Kidney (tissue), 13 donors: ENCODE measurements at regions not wholly inside any gene's neighbourhood (a gene's known extent, or its start where the extent isn't known, plus 50 kb on each side); places are given as distances from the start of the nearest gene placed in this dataset.

ENCODE experiments used
- DNase-seq, 5 donors: peaks; one replicate each; pipeline ENCODE4 v3.0.0-alpha.2; 2013 to 2020
- FAIRE-seq: peaks from 2 replicates; lab custom pipeline; 2012; peaks lifted over from hg19 to GRCh38; lab: Jason Lieb, UNC
- H3K27ac ChIP-seq, 2 donors: one replicate each; pipeline ENCODE4 v1.7.0; 2013; ENCODE audit warnings: low read depth in 2 of 2, low read length in 2 of 2, inconsistent platforms in 1 of 2
- H3K27me3 ChIP-seq: one replicate; pipeline ENCODE4 v1.7.1; 2013; ENCODE audit warnings: low read length, inconsistent platforms; ENCODE audit not compliant: control insufficient read depth, insufficient read depth
- H3K36me3 ChIP-seq, 3 donors: one replicate each; pipeline versions ENCODE4 v1.7.0 to v1.7.1; 2013; ENCODE audit warnings: low read length in 3 of 3, control low read depth in 1 of 3, inconsistent platforms in 1 of 3; ENCODE audit not compliant: insufficient read depth in 3 of 3, control insufficient read depth in 2 of 3
- H3K4me1 ChIP-seq, 3 donors: one replicate each; pipeline versions ENCODE4 v1.7.0 to v1.7.1; 2013; ENCODE audit warnings: low read length in 3 of 3, inconsistent platforms in 1 of 3, low read depth in 1 of 3; ENCODE audit not compliant: control insufficient read depth in 2 of 3, insufficient read depth in 2 of 3
- H3K4me3 ChIP-seq, 3 donors: one replicate each; pipeline versions ENCODE4 v1.7.0 to v1.8.1; 2013; ENCODE audit warnings: low read length in 3 of 3, control low read depth in 1 of 3, inconsistent platforms in 1 of 3
- H3K9ac ChIP-seq, 3 donors: one replicate each; pipeline versions ENCODE4 v1.7.0 to v1.7.1; 2013; ENCODE audit warnings: low read length in 3 of 3, control low read depth in 1 of 3, inconsistent platforms in 1 of 3
- H3K9me3 ChIP-seq, 3 donors: one replicate each; pipeline versions ENCODE4 v1.7.0 to v1.7.1; 2013; ENCODE audit warnings: low read length in 3 of 3, control low read depth in 1 of 3, inconsistent platforms in 1 of 3; ENCODE audit not compliant: control insufficient read depth in 2 of 3, insufficient read depth in 1 of 3
- intact Hi-C: fragments of 100-400 bp; cut with DNase I; formaldehyde crosslinking; loops from one replicate; pipeline ENCODE4 v1.11.1; 2022
- TF ChIP-seq, protein P1 (sequence below): IDR thresholded peaks from 3 replicates; pipeline ENCODE4 v1.5.1; 2012; ENCODE audit warnings: mild to moderate bottlenecking, moderate library complexity, borderline replicate concordance; ENCODE audit not compliant: insufficient read depth; ENCODE audit errors: extremely low read depth
- donor health status: control.
- donor health status: control.
- donor health status: control.
- donor health status: control.
- donor health status: control.
- donor health status: DM: yes; HTN: yes; CAD: no.
- donor health status: Normal renal cell carcinoma (clear cell type).

DNA sequence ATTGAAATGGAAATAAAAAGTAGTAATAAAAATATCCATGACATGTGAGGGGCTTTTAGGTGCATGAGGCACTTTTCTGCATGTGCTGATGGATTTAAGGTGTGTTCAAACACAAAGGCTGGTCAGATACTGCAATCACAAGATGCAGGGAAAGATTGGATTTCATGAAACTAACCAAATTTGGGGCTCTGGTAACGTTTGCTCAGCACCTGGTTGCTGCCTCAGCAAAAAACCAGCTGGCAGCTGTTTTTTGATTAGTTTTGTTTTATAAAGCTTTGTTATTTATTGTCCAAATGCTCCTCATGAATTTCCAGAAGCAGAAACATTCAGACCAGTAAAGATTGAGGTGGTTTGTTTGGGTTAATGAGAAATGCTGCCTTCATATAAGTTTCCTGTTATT is 195.7 kb upstream of the NRG3 start:
- intact Hi-C loops, result no loop called here
- FAIRE-seq (no peak), DNase-seq (no peak)
- no peaks in the 10 kb centered on the region for H3K27me3 ChIP-seq
- no peaks in the 10 kb centered on the region for H3K4me1 ChIP-seq
- no peaks in the 10 kb centered on the region for H3K36me3 ChIP-seq
- H3K27ac ChIP-seq, result no peak overlapping the region
- no peaks in the 10 kb centered on the region for H3K9me3 ChIP-seq
- TF ChIP-seq, protein P1, sequence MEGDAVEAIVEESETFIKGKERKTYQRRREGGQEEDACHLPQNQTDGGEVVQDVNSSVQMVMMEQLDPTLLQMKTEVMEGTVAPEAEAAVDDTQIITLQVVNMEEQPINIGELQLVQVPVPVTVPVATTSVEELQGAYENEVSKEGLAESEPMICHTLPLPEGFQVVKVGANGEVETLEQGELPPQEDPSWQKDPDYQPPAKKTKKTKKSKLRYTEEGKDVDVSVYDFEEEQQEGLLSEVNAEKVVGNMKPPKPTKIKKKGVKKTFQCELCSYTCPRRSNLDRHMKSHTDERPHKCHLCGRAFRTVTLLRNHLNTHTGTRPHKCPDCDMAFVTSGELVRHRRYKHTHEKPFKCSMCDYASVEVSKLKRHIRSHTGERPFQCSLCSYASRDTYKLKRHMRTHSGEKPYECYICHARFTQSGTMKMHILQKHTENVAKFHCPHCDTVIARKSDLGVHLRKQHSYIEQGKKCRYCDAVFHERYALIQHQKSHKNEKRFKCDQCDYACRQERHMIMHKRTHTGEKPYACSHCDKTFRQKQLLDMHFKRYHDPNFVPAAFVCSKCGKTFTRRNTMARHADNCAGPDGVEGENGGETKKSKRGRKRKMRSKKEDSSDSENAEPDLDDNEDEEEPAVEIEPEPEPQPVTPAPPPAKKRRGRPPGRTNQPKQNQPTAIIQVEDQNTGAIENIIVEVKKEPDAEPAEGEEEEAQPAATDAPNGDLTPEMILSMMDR, result no peak
- H3K4me3 ChIP-seq, result no peak overlapping the region
- no peak overlapping the region for H3K9ac ChIP-seq

DNA sequence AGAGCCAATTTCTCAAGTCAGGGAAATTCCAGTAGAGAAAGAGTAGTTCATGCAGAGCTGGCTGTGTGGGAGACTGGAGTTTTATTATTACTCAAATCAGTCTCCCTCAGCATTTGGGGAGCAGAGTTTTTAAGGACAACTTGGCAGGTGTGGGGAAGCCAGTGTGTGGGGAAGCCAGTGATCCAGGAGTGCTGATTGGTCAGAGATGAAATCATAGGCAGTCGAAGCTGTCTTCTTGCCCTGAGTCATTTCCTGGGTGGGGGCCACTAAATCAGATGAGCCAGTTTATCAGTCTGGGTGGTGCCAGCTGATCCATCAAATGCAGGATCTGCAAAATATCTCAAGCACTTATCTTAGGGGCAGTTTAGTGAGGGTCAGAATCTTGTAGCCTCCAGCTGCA is 194.6 kb upstream of the NRG3 start:
- Histone ChIP-seq H3K27ac (no peak overlapping the region), H3K9me3 (no peaks in the 10 kb centered on the region), H3K4me3 (no peak overlapping the region), H3K9ac (no peak overlapping the region), H3K4me1 (no peaks in the 10 kb centered on the region), H3K36me3 (no peaks in the 10 kb centered on the region), H3K27me3 (no peaks in the 10 kb centered on the region)
- no peak for DNase-seq
- TF ChIP-seq, protein P1, result no peak
- no peak for FAIRE-seq
- intact Hi-C loops, result no loop called here

DNA sequence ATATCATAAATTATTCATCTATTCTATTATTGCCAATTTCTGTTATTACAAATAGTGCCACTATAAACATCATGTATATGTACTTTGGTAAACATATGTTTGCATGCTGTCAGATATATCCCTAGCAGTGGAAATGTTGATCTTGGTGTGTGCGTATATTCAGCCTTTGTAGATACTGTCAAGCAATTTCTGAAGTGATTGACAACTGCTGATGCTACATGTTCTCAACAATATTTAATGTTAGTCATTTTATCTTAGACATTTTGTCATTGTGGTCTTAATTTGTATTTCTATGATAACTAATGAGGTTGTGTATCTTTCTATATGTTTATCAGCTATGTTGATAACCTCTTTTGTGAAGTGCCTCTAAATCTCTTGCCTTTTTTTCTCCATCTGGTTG is 186.5 kb upstream of the NRG3 start:
- H3K27me3 ChIP-seq, result no peaks in the 10 kb centered on the region
- no peaks in the 10 kb centered on the region for H3K4me1 ChIP-seq
- no peak overlapping the region for H3K27ac ChIP-seq
- no peaks in the 10 kb centered on the region for H3K9me3 ChIP-seq
- intact Hi-C loops, result no loop called here
- no peaks in the 10 kb centered on the region for H3K36me3 ChIP-seq
- DNase-seq, result no peak
- TF ChIP-seq, protein P1, result no peak
- no peak for FAIRE-seq
- no peak overlapping the region for H3K4me3 ChIP-seq
- H3K9ac ChIP-seq, result no peak overlapping the region
